GM18511 (cell line): ENCODE measurements at regions not wholly inside any gene's neighbourhood (a gene's known extent, or its start where the extent isn't known, plus 50 kb on each side); places are given as distances from the start of the nearest gene placed in this dataset.

Experiments
- ATAC-seq: cut with Tn5 transposase; IDR thresholded peaks from one replicate; pipeline ENCODE4 v1.9.1; 2021; ENCODE audit warnings: mild to moderate bottlenecking, moderate library complexity; ENCODE audit not compliant: unreplicated experiment

DNA sequence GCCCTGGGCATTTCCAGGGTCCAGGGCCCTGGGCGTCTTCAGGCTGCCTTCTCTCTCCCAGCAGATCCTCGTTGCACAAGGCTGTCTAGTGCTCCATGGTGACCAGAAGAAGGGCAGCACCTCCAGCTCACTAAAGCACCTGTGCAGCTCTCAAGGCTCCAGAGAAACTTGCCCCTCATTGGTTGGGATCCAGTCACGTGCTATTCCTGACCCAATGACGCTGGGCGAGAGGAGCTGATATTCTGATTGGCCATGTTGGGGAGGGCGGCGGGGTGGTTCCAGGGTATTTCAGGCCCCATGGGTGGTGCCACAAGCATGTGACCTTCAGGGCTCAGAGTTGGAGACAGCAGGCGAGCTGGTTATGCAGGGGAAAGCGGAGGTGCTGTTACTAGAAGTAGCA, 309.1 kb downstream of the TOX3 start:
- no peak for ATAC-seq

DNA sequence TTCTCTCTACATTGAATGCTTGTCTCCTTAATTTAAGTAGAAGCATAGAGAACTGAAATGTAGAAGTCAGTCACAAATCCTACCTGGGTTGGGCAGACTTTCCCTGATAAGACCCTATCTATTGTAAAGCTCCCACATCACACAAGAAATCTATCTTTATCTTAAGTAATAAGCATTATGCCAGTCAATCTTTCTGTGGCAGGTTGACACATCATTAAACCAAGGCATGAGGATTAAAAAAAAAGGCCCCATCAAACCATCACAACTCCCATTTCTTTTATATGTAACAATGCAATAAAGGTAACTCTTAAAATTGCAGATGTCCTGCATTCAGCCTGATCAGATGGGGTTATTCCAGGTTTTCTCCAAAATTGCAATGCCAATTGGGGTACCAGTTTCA, 311.8 kb downstream of the TOX3 start:
- no peak for ATAC-seq

GRCh38 chr16:52234626-52235025, 312.3 kb downstream of the TOX3 start:
- no peak for ATAC-seq

DNA sequence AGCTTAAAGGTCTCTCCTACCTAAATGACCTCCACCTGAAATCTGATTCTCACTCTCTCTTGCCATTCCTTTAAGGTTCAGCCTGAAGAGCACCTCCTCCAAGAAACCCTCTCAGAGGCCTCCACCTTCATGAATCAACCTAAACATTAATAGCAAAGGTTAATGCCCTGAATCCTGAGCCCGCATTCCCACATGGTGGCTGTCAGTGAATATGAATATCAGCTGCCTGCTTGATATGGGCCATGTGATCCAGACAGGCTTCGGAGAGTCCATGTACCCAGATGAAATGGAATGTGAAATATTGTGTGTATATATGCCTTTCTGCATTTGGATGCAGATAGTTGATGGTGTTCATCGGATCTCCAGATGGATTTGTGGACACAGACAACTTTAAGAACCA, 317.5 kb downstream of the TOX3 start:
- ATAC-seq, result no peak

- ATAC-seq, result no peak
Observed at GRCh38 chr16:52227851-52228250, 319.1 kb downstream of the TOX3 start.

GRCh38 chr16:52212841-52213240, 334.1 kb downstream of the TOX3 start:
- no peak for ATAC-seq

GRCh38 chr16:52209227-52209626, 337.7 kb downstream of the TOX3 start:
- no peak for ATAC-seq

DNA sequence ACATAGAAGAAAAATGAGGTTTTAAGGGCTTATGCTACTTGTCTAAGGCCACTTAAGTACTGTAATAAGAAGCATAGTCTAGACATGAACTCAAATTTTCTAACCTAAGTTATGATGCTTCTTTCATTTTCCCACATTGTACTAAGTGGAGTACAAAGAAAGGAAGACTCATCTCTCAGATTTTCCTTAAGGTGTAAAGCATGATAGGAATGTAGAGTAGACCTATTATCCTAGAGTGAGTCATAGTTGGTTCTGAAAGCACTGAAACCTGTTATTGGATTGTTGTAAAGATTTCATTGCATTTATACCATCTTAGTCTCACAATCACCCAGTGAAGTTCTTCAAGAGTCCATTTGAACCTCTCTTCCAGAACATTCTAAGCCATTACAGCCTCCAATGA, 343.8 kb downstream of the TOX3 start:
- no peak for ATAC-seq

DNA sequence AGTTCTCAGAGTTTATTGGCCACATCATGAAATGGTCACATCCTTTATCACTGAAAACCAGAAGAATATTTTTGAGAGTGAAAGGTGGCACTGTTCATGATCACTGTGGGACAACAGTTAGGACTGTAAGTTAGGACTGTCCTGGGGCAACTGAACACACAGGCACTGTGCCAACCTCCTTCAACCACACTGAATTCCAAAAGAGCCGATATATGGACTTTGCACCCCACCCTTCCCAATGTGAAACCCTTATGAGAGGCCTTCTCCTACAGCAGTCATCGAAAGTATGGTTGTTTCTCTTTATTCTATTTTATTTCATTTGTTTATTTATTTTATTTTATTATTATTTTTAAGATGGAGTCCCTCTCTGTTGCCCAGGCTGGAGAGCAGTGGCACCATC, 353.5 kb downstream of the TOX3 start:
- no peak for ATAC-seq

- peak; percentile 71 for ATAC-seq
Observed at GRCh38 chr16:52191531-52192134, 355.3 kb downstream of the TOX3 start.

- ATAC-seq, result no peak
Observed at GRCh38 chr16:52184336-52184735, 362.6 kb downstream of the TOX3 start.

DNA sequence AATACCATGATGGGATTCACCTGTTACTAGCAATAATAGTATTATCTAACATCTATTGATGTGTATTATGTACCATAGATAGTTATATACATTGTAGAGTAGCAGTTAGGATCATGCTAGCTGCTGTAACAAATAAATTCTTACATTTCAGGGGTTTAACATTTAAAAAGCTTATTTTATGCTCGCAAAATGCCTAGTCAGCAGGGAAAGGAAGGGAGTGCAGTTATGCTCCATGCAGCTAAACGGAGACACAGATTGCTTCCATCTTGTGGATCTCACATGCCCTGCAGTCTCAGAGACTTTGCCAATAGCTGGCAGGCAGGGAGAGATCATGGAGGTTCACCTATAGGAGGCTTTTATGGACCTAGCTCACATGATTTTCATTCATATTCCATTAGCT, 364.1 kb downstream of the TOX3 start:
- no peak for ATAC-seq

DNA sequence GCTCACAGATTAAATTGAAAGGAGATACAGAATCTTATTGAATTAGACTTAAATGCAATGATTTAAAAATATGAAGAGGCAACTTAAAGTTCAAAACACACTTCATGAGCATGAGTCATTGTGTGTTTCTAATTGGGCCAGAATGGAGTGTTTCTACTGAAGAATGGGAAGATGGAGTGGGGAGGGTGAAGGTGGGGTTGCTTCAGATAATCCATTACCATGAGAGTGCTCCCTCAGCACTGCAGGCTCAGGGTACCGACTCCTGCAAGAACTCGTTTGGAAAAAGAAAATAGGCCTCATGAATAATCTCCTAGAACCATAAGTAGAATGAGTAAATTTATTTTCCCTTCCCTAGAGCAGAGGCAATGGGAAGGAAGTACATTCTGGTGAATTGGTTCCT, 372.8 kb downstream of the TOX3 start:
- no peak for ATAC-seq

GRCh38 chr16:52171481-52171880, 375.5 kb downstream of the TOX3 start:
- no peak for ATAC-seq

DNA sequence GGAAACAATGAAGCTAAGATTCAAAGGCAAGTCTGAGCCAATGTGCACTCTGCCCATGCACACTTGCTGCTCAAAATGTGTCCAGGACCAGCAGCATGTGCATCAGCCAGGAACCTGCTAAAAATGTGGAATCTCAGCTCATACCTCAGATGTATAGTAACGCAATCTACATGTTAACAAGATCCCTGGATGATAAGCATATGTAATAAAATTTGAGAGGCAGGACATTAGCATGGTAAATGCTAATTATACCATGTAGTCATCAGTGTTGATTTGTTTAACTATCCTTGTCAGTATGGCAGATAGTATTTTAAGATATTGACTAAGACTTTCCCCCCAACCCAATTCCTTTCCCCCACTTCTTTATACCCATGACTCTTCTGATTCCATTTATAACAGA, 379.6 kb downstream of the TOX3 start:
- ATAC-seq, result no peak

GRCh38 chr16:52165961-52166360, 381.0 kb downstream of the TOX3 start:
- no peak for ATAC-seq

DNA sequence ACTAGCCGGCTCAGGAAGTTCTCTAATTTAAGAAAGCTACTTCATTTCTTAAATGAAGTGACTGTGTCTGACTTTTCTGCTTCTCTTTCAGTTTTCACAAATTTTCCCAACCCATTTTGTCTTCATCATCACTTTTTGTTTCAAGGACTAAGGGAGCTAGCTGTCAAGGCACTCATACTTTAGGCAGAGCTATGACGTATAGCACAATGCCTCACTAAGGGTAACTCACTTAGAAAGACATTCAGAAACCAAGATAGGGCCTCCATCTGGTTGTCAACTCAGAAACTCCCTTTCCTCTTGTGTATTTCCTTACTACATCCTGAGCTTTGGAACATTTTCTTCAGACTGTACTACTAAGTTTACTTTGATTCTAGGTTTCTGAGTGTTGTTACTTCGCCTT, 397.9 kb downstream of the TOX3 start:
- no peak for ATAC-seq

GRCh38 chr16:52141871-52142270, 405.1 kb downstream of the TOX3 start:
- ATAC-seq, result no peak

DNA sequence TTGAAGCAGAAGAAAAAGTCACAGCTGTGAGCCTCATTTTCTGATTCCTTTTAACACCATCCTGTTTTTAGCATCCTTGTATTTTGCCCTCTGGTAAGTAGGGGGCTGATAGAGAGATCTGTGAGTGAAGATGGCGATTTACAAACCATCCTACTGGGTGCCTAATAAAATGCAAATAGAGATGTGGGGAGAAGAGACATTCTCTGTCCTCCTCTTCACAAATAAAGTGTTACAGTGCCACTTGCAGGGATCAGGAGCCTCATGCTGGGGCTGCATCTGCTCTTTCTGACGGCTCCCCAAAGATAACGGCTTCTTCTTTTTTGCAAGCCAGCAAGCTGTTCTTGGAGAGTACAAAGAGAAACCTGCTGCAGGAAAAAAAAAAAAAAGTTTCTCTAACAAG, 418.6 kb downstream of the TOX3 start:
- ATAC-seq, result no peak

GRCh38 chr16:52123842-52124241, 423.1 kb downstream of the TOX3 start:
- ATAC-seq, result no peak

- no peak for ATAC-seq
Observed at GRCh38 chr16:52123061-52123839, 423.7 kb downstream of the TOX3 start.

- ATAC-seq, result no peak
Observed at GRCh38 chr16:52117171-52117570, 429.8 kb downstream of the TOX3 start.

GRCh38 chr16:52114379-52114778, 432.6 kb downstream of the TOX3 start:
- ATAC-seq, result no peak
